Muscle layer of colon (tissue), 2 donors: ENCODE measurements at regions not wholly inside any gene's neighbourhood (a gene's known extent, or its start where the extent isn't known, plus 50 kb on each side); places are given as distances from the start of the nearest gene placed in this dataset.

Experiments used
- H3K27ac ChIP-seq: one replicate; pipeline ENCODE4 v1.7.0; 2013; ENCODE audit warnings: low read depth, mild to moderate bottlenecking, low read length, moderate library complexity
- H3K27me3 ChIP-seq, 2 donors: one replicate each; pipeline ENCODE4 v1.7.0; 2013; ENCODE audit warnings: low read length in 2 of 2, mild to moderate bottlenecking in 2 of 2; ENCODE audit not compliant: insufficient read depth in 2 of 2, control insufficient read depth in 1 of 2
- H3K36me3 ChIP-seq: one replicate; pipeline ENCODE4 v1.7.0; 2013; ENCODE audit warnings: mild to moderate bottlenecking, low read length; ENCODE audit not compliant: insufficient read depth
- H3K4me1 ChIP-seq: one replicate; pipeline ENCODE4 v1.7.0; 2013; ENCODE audit warnings: mild to moderate bottlenecking, low read length; ENCODE audit not compliant: insufficient read depth
- H3K4me3 ChIP-seq, 2 donors: one replicate each; pipeline ENCODE4 v1.7.0; 2013; ENCODE audit warnings: low read length in 2 of 2, low read depth in 1 of 2, mild to moderate bottlenecking in 1 of 2, moderate library complexity in 1 of 2
- H3K9ac ChIP-seq: one replicate; pipeline ENCODE4 v1.7.0; 2013; ENCODE audit warnings: low read length
- H3K9me3 ChIP-seq: one replicate; pipeline ENCODE4 v1.7.0; 2013; ENCODE audit warnings: mild to moderate bottlenecking, low read length
- donor health status: abdominal sarcoma.
- donor health status: Adenocarcinoma of cecum.

DNA sequence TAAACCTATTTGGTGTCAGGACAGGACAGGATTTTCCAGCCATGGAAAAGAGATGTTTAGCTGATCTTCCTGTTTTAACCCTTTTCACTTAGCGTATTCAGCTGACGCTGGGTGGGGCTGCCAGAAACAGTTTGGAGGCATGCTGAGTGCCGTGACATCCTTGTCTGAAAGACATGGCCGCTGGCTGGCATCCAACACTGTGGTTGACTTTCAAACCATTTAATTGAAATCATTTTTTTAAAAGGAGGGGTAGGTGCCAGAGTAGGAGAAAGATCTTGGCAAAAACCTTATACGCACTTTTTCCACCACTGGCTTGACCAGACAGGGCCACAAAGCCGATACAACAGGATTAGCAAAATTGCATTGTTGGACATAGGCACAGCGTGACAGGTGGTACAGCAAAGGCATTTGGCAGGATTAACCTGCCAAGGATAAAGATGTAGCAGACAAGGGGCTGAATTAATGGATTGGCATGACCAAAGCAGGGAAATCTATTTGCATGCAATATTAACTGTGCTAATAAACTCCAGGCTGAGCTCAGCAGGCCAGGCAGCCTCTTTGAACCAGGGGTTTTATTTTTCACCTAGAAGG is 131.8 kb upstream of the TOPAZ1 start:
- Histone ChIP-seq H3K27me3 (no peaks in the 10 kb centered on the region), H3K9me3 (no peaks in the 10 kb centered on the region), H3K4me1 (no peaks in the 10 kb centered on the region), H3K9ac (no peak overlapping the region), H3K4me3 (no peak overlapping the region), H3K27ac (no peak overlapping the region), H3K36me3 (no peaks in the 10 kb centered on the region)

DNA sequence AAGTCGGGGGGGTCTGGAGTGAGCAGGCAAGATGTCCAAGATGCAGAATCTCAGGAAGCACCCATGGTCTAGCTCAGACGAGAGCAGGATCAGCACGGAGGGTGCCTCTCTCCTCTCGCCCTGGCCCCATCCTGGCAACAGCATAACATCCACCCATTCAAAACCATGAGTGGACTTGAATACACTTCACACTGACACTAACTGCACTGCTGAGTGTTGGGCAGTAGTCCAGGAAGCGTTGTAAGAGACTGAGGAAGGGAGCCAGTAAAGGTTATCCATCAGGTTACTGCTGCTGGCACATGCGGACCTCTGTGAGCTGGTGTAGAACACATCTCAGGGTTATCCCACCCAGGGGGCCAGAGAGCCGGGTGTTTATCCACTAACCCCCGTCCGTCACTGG is 131.0 kb upstream of the TOPAZ1 start:
- Histone ChIP-seq H3K9ac (no peak overlapping the region), H3K9me3 (no peaks in the 10 kb centered on the region), H3K36me3 (no peaks in the 10 kb centered on the region), H3K27me3 (no peaks in the 10 kb centered on the region), H3K4me3 (no peak overlapping the region), H3K27ac (no peak overlapping the region), H3K4me1 (no peaks in the 10 kb centered on the region)

DNA sequence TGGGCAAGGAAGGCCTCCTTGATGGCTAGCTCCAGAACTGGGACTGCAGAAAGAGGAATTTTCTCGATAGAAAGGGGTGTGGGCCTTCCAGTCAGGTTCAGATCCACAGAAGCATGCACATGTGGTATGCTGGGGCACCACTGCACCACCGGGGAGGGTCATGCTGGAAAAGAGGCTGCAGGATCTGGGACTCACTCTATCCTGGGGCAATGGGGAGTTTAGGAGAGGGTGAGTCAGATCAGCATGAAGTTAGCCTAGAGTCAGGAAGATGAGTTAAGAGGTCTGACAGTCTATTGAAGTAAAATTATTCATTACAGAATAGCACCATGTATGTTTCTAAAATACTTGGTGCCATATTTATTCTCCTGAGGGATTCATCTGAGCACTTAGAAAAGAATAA is 130.2 kb upstream of the TOPAZ1 start:
- no peaks in the 10 kb centered on the region for H3K27me3 ChIP-seq
- H3K4me1 ChIP-seq: no peaks in the 10 kb centered on the region
- no peaks in the 10 kb centered on the region for H3K9me3 ChIP-seq
- no peak overlapping the region for H3K27ac ChIP-seq
- H3K36me3 ChIP-seq: no peaks in the 10 kb centered on the region
- H3K4me3 ChIP-seq: no peak overlapping the region
- no peak overlapping the region for H3K9ac ChIP-seq

DNA sequence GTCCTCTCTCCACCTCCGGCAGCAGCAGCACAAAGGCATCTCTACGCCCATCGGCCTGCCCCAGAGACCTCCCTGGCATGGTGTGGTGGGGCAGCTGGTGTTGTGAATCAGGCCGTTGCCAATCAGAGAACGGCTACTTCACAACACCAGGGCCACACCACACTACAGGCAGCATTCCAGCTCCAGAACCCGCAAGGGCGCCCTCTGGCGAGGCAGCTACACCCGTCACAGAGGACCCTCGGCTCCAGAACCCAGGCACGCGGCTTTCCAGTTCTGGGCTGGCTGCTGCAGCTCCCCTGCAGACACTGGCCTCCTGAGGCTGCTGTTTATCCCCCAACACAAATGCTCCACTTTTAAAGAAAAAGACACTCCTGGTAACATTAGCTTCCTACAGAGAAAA is 127.5 kb upstream of the TOPAZ1 start:
- H3K4me1 ChIP-seq: no peaks in the 10 kb centered on the region
- no peaks in the 10 kb centered on the region for H3K9me3 ChIP-seq
- H3K27me3 ChIP-seq: no peaks in the 10 kb centered on the region
- H3K27ac ChIP-seq: no peak overlapping the region
- no peaks in the 10 kb centered on the region for H3K36me3 ChIP-seq
- no peak overlapping the region for H3K9ac ChIP-seq
- no peak overlapping the region for H3K4me3 ChIP-seq

DNA sequence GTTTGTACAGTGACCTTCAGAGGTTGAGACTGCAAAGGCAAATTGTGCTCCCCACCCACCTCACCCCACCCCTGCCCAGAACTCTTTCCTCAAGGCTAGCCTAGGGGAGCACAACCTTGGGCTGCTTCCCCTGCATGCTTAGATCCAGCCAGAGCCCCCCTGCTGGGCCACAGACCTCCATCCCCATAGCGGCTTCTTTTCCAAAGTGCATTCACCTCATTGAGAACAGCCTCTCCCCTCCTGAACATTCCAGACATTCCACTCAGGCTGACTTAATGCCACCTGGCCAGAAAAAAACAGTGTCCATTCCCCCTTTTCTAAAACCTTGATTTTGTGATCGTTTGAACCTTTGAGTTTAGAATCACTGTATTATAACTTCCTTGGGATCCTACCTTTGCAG is 124.4 kb upstream of the TOPAZ1 start:
- no peaks in the 10 kb centered on the region for H3K9me3 ChIP-seq
- no peaks in the 10 kb centered on the region for H3K36me3 ChIP-seq
- no peak overlapping the region for H3K27ac ChIP-seq
- no peaks in the 10 kb centered on the region for H3K4me1 ChIP-seq
- H3K4me3 ChIP-seq: no peak overlapping the region
- no peak overlapping the region for H3K9ac ChIP-seq
- H3K27me3 ChIP-seq: no peaks in the 10 kb centered on the region

DNA sequence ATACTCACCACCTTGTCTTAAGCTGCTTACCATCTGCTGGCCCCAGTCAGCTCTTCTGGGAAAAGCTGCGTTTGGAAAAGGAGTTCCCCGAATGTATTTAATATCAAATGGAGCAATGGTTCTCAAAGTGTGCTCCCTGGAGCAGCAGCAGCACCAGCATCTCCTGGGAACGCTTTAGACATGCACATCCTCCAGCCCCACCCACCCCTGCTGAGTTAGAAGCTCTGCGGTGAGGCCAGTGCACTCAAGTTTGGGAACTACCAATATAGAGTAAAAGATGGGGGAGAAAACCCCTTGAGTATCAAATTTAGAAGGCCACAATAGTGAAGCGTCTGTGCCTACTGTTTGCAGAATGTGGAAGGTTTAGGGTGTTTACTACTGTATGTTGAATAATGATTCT is 124.0 kb upstream of the TOPAZ1 start:
- Histone ChIP-seq H3K9me3 (no peaks in the 10 kb centered on the region), H3K4me1 (no peaks in the 10 kb centered on the region), H3K9ac (no peak overlapping the region), H3K36me3 (no peaks in the 10 kb centered on the region), H3K4me3 (no peak overlapping the region), H3K27ac (no peak overlapping the region), H3K27me3 (no peaks in the 10 kb centered on the region)

DNA sequence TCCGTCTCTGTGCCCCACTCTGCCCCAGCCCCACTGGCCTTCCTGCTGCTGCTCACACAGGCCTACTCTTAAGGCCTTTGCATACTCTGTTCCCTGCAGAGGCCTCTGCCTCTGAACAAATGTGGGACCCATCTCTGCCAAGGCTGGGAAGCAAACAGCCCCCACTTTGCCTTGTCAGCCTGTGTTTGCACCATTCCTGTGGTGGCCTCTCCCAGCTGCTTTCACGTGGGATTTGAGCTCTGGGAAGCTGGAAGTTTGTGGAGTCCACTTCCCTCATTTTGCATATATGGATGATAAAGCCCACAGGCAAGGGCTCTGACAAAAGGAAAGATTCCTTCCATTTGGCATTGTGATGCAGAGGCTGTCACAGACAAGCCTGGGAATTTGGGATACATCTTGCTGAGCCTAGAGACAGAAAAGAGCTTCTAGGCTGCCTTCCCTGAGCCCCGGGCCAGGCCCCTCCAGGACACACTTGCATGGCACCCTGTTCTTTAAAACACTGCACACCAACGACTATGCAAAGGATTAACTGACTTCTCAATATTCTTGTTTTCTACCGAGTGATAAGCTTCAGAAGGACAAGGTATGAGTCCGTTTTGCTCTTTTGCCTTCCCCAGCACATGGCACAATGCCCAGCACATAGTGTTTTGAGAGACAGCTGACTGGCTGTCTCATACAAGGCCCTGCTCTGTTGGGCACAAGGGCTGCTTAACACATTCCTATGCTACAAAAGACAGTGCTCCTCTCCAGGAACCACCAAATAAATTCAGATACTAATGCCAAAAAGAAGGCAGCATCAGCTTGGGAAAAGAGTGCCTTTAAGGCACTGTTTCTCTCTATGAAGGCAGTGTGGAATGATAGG is 120.7 kb upstream of the TOPAZ1 start:
- no peak overlapping the region for H3K27ac ChIP-seq
- no peaks in the 10 kb centered on the region for H3K27me3 ChIP-seq
- no peak overlapping the region for H3K4me3 ChIP-seq
- H3K4me1 ChIP-seq: no peaks in the 10 kb centered on the region
- no peaks in the 10 kb centered on the region for H3K36me3 ChIP-seq
- H3K9ac ChIP-seq: no peak overlapping the region
- no peaks in the 10 kb centered on the region for H3K9me3 ChIP-seq

DNA sequence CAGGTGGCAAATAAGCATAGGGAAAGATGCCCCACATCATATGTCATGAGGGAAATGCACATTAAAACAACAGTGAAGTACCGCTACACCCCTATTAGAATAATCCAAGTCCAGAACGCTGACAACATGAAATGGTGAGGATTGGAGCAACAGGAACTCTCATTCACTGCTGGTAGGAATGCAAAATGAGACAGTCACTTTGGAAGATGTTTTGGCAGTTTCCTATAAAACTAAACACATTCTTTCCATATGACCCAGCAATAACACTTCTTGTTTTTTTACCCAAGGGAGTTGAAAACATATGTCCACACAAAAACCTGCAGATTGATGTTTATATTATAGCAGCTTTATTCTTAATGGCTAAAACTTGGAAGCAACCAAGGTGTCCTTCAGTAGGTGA is 116.4 kb upstream of the TOPAZ1 start:
- no peaks in the 10 kb centered on the region for H3K4me1 ChIP-seq
- no peaks in the 10 kb centered on the region for H3K9me3 ChIP-seq
- H3K9ac ChIP-seq: no peak overlapping the region
- no peaks in the 10 kb centered on the region for H3K36me3 ChIP-seq
- no peaks in the 10 kb centered on the region for H3K27me3 ChIP-seq
- H3K27ac ChIP-seq: no peak overlapping the region
- no peak overlapping the region for H3K4me3 ChIP-seq

DNA sequence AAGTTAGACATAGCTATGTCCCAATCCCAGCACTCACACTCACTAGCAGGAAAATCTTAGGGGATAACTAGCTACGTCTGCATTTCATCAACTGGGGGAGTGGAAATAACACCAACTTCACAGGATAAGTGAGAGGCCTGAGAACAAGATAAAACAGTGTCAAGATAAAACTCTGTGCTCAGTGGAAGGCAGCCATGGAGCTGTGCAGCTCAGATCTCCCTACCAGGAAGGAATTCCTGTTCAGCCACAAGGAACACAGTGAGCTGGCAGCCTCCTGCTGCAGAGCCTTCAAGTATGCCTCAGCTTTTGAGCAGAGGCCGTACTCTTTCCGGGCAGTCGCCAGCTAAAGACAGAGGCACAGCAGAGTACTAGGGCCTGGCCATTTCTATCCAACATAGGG is 115.8 kb upstream of the TOPAZ1 start:
- Histone ChIP-seq H3K9ac (no peak overlapping the region), H3K36me3 (no peaks in the 10 kb centered on the region), H3K27ac (no peak overlapping the region), H3K9me3 (no peaks in the 10 kb centered on the region), H3K4me1 (no peaks in the 10 kb centered on the region), H3K4me3 (no peak overlapping the region), H3K27me3 (no peaks in the 10 kb centered on the region)

DNA sequence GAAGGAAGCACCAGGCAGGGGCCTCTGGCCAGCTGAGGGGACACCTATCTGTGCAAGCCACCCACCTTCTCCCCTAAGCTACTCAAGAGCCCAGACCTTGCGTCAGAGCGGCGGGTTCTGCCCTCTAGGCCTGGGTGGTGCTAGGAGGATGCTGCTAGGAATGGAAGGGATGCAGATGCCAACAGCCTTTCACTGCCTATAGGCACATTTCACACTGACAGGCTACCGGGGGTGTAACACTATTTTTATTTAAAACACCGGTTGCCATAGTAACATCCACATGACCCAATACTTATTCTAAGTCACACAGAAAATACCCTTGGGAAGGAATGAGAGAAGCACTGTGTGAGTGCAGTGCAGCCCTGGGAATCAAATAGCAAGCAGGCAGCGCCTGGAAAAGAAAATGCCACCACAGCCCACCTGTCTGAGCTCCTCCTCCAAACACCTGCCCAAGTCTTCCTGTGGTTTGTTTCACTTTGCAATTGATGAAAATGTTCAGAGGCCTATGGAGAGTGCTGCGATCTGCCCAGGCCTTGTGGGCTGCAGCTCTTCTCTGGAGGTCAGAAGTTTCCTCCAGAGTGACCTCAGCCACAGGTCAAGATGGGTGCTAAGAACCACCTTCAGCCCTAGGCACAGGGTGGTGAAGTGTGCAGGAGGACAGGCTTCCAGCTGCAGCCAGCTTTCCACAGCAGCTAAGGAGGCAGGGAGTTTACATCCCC is 113.5 kb upstream of the TOPAZ1 start:
- Histone ChIP-seq H3K4me3 (no peak overlapping the region), H3K4me1 (no peaks in the 10 kb centered on the region), H3K27ac (no peak overlapping the region), H3K36me3 (no peaks in the 10 kb centered on the region), H3K27me3 (no peaks in the 10 kb centered on the region), H3K9ac (no peak overlapping the region), H3K9me3 (no peaks in the 10 kb centered on the region)

DNA sequence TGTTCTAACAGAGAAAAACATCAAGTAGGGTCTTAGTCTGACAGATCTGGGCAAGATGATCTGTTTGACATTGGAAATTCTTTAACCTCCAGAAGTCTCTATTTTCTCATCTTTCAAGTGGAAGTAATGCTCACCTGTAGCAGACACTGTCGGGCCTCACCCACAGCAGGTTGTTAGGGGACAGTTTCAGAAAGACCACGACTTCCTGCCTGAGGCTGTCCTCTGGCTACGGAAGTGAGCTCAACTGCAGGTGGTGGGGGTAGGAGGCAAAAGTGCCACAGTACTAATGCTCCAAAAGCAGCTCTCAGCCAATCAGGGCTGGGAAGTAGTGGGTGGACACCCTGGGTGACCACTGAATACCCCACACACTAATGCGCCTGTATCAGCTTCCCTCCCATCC is 111.4 kb upstream of the TOPAZ1 start:
- no peaks in the 10 kb centered on the region for H3K4me1 ChIP-seq
- no peaks in the 10 kb centered on the region for H3K27me3 ChIP-seq
- H3K27ac ChIP-seq: no peak overlapping the region
- H3K9ac ChIP-seq: no peak overlapping the region
- no peaks in the 10 kb centered on the region for H3K36me3 ChIP-seq
- no peak overlapping the region for H3K4me3 ChIP-seq
- no peaks in the 10 kb centered on the region for H3K9me3 ChIP-seq
